ENCODE measurements at regions not wholly inside any gene's neighbourhood (a gene's known extent, or its start where the extent isn't known, plus 50 kb on each side); places are given as distances from the start of the nearest gene placed in this dataset.

DNA sequence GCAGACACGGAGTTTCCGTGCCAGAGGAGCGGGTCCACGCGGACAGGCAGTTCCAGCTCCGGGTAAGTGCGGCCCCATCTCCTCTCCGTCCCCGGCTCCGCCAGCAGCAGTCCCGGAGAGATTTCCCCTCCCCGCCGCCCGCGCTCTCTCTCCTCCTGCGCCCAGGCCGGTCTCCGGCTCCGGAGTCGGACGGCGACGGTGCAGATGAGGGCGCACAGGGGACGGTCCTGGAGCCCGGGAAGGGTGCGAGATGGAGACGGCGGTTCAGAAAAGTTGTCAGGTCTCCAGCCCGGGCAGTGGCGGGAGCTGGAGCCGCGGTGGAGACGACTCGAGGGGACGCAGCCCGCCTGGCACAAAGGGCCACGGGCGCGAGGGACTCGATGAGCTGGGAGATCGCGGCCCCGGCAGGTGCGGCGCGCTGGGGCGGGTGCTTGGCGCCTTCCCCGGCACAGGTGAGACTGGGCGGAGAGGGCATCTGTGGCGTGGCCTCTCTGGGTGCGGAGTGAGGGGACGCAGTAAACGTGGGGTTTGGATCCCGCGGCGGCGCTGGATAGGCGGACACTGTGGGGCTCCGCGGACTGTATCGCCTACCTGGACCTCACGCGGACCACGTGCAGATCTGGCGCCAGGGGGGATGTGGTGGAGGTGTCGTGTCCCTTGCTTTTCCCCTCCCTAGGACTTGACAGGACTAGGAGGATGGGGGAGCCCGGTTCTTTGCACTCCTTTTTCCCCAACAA is 1540.3 kb upstream of the TMEM132C start:
- no peak for TF ChIP-seq REST (IDR thresholded peaks at IDR 0.05; ENCODE audit: low read depth, low read length)
- TF ChIP-seq BRCA1 (IDR thresholded peaks at IDR 0.05; ENCODE audit: low read depth, low read length) = no peak
- TF ChIP-seq SIN3A (IDR thresholded peaks at IDR 0.05; ENCODE audit: low read depth, low read length) = no peak
- TF ChIP-seq POLR2A (IDR thresholded peaks at IDR 0.05; ENCODE audit: low read depth, low read length) = no peak
- no peak for TF ChIP-seq SREBF2 (IDR thresholded peaks at IDR 0.05; ENCODE audit: low read length)
- TF ChIP-seq CTCF (IDR thresholded peaks at IDR 0.05 in 2 of 3, conservative IDR thresholded peaks at IDR 0.05 in 1 of 3; ENCODE audit: control insufficient read depth in 2 of 3, extremely low read depth in 1 of 3, insufficient read depth in 1 of 3, low read depth in 3 of 3, low read length in 3 of 3) = no peak
- no peak for TF ChIP-seq EZH2 (IDR thresholded peaks at IDR 0.05; ENCODE audit: borderline replicate concordance, control insufficient read depth, low read depth, low read length)
- TF ChIP-seq CREM (IDR thresholded peaks at IDR 0.05; ENCODE audit: low read depth) = no peak
- no peak for TF ChIP-seq CBFB (IDR thresholded peaks at IDR 0.05; ENCODE audit: low read depth)
